ENCODE measurements at regions not wholly inside any gene's neighbourhood (a gene's known extent, or its start where the extent isn't known, plus 50 kb on each side); places are given as distances from the start of the nearest gene placed in this dataset.

GRCh38 chr1:66478116-66478515, 55.8 kb upstream of the SGIP1 start:
- TF ChIP-seq RFX5 (IDR thresholded peaks at IDR 0.05; ENCODE audit: borderline replicate concordance, low read depth, low read length) (no peak), EZH2 (IDR thresholded peaks at IDR 0.05; ENCODE audit: low read depth, low read length, severe bottlenecking) (no peak), MAFK (IDR thresholded peaks at IDR 0.05; ENCODE audit: low read depth, low read length) (no peak), CTCF (IDR thresholded peaks at IDR 0.05; ENCODE audit: control extremely low read depth in 1 of 3, insufficient read depth in 1 of 3, low read depth in 1 of 3, low read length in 3 of 3) (no peak), POLR2A (IDR thresholded peaks at IDR 0.05; ENCODE audit: control extremely low read depth in 1 of 2, low read depth in 2 of 2, low read length in 2 of 2) (no peak), EGR1 (IDR thresholded peaks at IDR 0.05; ENCODE audit: borderline replicate concordance, low read depth, low read length) (no peak), POLR2AphosphoS5 (IDR thresholded peaks at IDR 0.05; ENCODE audit: low read depth, low read length) (no peak), SP4 (IDR thresholded peaks at IDR 0.05; ENCODE audit: low read length) (no peak), SRF (IDR thresholded peaks at IDR 0.05; ENCODE audit: low read depth, low read length) (no peak)
- TF ChIP-seq, protein P1, sequence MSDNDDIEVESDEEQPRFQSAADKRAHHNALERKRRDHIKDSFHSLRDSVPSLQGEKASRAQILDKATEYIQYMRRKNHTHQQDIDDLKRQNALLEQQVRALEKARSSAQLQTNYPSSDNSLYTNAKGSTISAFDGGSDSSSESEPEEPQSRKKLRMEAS (IDR thresholded peaks at IDR 0.05), result no peak

All from H1 (cell line).